GM18858 (cell line): ENCODE measurements at regions not wholly inside any gene's neighbourhood (a gene's known extent, or its start where the extent isn't known, plus 50 kb on each side); places are given as distances from the start of the nearest gene placed in this dataset.

ENCODE experiments used
- ATAC-seq: cut with Tn5 transposase; IDR thresholded peaks from one replicate; pipeline ENCODE4 v1.9.1; 2021; ENCODE audit not compliant: unreplicated experiment

DNA sequence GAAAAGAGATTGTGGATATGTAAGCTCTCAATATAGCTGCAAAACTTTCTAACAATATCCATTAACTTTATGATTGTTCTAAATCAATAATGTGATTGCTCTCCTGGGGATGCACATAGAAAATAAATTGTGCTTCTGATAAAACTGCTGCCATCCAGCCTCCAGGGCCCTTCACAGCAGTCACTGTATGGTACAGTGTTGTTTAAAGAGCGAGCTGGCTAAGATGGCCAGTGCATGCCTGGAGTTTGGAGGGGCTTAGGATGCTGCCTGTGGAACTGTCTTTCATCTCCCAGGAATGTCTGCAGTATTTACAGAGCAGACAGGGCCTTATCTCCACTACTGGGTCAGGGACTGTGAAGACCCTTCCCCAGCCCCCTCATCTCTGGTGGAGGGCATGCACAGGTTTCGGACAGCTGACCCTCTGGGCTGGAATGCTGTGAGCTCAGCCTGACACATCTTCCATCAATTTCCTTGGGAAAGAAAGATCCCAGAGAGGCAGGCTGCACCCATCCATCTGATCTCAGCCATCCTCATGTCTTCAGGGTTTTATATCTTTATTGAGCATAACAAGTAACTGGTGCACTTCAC lies 137.0 kb downstream of the PLPP3 start:
- ATAC-seq: no peak

DNA sequence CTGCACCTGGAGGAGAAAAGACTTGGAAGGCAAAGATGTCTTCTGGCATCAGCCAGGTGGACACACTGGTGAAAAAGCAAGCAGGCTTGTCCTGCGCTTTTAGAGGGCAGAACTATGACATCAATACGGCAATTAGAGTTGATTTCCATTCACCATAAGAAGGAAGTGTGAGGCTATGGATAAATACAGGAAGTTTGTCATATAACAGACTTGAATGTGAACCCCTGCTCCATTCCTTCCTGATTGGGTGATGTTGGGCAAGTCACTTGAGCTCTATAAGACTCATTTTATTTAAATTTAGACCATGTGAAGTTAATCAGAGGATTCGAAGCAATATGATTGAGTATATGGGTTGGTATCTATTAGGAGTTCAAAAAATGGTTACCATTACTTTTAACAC lies 137.8 kb downstream of the PLPP3 start:
- ATAC-seq: no peak

DNA sequence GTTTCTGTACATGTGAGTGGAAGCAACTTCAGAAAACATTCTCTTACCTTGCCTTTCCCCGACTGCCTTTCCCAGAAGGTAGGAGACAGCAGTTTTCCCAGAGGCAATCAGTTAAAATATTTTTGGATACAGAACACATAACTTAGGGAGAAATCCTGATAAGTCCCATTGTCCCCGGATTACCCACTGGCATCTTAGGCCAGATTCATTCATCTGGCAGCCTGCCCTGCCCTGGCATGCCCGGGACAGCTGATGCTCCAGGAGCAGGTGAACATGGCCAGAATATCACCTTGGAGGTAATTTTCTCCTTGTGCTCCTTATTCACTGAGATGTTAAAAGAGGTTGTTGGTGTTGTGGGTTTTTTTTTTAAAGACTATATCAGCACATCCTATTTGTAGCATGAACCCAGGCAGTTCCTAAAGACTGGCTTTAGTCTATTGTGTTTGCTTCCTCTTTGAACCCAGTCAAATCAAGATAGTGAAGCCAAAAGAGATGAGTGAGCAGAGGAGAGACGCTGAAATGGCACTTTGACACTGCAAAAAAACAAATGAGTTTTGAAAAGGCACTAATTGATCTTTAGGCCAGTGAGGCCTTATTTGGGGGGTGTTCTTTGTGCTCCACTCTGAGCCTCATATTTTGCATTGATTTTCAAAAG lies 139.6 kb downstream of the PLPP3 start:
- ATAC-seq: no peak

DNA sequence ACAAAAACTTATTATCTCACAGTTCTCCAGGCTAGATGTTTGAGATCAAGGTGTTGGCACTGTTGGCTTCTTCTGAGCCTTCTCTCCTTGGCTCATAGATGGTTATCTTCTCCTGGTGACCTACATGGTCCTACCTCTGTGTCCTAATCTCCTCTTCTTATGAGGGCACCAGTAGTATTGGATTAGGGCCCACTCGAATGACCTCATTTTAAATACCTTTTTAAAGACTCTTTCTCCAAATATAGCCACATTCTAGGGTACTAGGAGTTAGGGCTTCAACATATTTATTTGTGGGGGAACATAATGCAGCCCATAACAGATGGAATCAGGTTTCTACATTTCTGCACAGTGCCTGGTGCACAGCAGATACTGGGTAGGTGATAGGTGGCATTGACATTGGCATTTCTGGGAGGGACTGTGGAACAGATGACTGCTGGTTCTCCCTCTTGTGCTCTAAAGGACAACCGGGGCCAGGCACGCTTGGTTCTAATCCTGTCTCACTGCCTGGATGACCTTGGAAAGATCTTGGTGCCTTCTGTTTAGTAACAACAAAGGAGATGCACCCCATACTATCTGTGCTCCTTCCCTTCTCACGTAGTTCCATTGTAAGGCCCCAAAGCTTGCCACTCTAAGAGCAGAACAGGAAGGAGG lies 140.3 kb downstream of the PLPP3 start:
- ATAC-seq: no peak

DNA sequence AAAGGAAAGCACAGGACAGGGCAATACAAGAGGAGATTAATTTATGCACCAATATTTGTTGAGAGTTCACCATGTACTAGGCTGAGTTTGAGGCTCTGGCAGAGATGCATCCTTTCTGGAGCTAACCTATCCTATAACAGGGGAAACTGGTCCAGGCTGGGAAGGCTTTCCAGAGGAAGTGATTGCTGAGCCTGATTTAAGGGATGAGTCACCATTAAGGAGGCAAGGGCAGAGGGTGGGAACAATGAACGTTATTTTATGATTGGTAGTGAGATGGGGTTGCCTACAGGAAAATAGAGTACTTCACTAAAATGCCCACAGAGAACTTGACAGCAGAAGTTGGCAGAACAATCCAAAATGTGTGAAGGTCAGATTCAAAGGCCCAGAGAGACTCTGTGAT lies 141.4 kb downstream of the PLPP3 start:
- no peak for ATAC-seq

DNA sequence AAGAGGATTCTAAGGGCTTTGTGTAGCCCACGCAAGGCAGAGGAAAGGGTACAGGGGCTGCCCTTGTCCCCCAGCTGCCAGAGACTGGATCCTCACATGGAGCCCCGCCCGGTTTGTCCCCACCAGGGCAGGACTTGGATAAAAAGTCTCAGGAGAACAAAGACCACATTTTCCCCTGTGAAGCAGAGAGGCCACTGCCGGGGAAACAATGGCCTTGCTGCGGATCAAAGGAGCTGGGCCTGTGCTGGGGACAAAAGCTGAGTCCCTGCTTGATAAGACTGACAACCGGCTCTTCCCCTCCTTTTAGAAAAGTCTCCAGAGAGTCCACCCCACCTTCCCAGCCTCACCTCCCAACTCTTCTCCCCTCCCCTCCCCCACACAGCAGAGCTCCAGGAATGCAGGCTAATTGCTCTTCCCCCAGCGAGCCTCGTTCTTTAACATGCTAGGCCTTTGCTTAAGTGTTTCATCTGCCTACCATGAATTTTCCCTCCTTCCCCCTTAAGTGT lies 142.4 kb downstream of the PLPP3 start:
- no peak for ATAC-seq

DNA sequence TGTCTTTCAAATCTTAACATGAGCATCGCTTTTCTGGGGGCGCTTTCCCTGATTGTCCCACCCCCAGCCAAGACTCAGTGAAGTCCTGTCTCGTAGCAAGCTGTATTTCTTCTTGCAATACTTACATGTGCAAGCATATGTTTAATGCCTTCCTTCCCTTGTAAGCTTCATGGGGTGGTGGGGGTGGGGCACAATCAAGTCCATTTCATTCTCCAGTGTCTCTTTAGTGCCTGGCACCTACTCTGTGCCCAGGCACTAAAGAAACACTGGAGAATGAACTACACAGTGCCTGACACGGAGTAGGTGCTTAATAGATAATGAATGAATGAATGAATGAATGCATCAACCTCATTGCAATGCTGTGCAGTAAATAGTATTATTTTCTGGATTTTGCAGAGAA lies 143.1 kb downstream of the PLPP3 start:
- ATAC-seq: no peak

DNA sequence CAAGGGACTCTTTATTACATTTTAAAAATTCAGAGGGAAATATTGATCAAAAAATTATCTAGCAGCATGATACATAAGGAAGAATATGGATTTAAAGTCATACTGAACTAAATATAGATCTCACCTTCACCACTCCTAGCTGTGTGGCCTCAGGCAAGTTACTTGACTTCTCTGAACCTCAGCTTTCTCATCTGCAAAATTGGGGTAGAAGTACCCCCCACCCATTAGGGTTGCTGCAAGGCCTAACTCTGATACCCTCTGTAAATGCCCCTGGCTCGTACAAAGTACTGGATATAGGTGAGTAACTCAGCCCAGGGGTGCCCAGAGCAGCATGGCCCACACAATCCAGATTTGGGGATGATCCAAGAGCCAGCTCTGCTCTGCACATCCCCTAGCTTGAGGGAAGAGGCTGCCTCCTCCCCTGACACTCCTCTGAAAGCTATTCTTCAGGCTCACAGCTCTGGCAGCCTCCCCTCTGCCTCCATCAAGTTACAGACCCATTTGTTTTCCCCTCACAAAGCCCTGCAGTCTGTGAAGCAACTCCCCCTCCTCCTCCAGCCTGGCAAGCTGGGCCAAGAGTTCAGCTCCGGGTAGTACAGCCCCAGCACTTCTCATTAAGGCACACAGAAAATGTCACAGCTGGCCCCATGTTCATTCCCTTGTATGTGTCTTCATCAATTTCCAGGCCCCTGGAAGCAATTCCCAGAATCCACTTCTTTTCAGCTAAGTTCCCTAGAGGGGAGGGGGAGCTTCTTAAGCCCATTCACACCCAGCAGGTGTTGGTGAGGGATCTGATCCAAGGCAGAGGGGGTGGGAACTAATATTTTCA lies 143.7 kb downstream of the PLPP3 start:
- no peak for ATAC-seq

DNA sequence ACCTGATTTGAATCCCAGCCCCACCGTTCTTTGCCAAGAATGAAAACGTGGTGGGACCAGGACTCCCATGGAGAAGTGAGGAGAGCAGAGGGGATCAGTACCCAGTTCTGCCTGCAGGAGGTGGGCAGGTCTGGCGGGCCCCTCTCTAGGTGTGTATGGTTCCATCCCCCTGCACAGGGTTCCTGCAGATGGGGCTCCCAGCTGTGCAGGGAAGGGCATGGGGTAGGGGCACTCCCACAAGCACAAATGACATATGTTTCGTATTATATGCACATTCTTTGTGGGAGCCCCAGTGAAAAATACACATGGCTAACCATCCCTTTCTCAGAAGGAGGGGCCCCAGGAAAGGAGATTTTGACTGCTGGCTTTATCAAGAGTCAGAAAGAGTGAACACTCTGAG lies 144.6 kb downstream of the PLPP3 start:
- ATAC-seq: no peak

DNA sequence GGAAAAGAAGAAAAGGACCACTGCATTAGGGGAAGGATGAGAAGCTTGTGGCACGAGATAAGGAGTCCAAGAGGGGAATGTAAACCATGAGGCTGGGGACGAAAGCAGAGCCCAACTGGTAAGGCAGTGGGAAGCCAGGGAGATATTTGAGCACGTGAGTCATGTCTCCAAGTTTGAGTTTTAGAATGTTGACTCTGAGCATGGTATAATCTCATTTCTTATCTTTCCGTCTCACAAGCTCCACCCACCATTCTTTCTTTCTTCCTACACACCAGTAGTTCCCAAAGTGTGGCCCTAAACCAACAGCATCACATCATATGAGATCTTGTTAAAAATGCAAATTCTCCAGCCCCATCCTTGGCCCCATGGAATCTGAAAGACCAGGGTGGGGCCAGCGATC lies 145.3 kb downstream of the PLPP3 start:
- ATAC-seq: no peak

DNA sequence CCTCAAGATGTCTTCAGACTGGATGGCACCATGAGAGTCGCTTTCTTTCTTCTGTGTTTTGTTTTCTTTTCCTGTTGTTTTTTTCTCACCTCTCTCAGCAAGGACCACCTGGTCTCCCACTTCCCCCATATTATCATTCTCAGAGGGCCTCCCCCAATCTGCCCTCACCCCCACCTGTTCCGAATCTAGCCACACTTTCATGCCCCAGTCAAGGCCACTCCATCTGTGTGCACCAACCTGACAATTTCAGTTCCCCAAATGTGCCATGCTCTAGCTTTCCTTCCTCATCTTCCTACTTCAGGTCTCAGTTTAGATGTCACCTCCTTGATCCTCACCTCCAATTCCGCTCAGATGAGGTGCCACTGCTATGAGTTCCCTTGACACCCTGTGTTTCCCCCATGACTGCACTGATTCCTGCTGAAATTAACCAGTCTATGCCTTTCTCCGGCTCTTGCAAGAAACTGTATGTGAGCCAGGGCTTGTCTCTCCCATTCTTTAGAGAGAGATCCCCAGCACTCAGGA lies 146.2 kb downstream of the PLPP3 start:
- no peak for ATAC-seq

DNA sequence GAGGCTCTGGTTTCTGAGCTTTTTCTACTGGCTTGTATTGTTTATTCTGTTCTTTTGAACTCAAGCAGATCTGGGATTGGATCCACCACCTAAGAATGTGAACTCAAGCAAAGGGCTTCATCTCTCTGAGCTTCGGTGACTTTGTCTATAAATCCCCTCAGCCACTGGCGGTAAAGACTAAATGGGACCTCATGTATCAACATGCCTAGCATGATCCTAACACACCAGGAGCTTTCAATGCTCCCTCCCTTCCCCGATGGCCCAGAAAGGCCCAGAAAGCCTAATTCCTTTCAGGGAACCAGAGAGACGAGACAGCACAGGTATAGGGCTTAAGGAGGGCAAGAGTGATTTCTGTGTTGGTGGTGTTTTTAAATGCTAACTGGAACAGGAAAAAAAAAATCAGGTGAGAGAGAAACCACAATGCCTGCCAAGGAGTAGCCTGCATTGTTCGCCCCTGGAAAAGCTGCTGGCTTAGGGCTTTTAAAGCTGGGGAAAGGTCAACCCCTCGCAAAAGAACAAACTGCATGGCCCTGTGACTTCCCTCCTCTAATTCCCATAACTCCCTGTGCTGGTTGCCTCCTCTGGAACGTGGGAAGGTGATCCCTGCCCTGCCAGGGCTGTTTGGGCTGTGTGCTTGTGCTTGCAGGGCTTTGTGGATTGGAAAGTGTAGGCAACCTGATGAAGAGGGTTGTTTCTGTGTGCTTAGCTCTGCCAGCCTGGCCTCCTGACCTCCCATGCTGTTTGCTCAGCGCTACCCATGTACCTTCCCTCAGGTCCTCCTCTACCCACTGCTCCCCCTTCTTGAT lies 147.0 kb downstream of the PLPP3 start:
- ATAC-seq: no peak

DNA sequence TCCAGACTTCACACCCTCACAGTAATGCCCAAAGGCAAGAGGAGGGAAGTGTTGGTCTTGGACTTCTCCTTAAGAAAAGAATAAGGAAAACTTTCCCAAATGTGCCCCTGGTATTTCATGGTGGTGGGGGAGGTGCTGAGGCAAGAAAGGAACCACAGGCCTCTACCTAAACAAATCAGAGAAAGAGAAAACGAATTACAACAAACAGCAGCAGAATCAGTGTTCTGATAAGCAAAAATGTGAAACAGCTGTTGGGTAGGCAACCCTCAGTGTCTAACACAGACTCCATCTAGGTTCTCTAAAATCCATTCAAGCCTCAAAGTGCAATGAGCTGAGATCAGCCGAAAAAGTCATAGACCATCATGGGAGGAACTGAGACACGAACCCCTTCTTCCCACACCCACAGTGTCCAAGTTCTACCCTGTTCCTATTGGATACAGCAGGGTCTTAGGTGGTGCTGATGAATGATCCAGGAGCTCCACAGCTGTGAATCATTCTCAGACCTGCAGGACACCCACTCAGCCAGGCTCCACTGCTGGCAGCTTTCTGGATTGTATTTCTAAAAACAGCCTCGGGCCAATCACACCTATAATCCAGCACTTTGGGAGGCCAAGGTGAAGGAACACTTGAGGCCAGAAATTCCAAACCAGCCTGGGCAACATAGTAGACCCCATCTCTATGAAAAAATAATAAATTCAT lies 149.1 kb downstream of the PLPP3 start:
- no peak for ATAC-seq

DNA sequence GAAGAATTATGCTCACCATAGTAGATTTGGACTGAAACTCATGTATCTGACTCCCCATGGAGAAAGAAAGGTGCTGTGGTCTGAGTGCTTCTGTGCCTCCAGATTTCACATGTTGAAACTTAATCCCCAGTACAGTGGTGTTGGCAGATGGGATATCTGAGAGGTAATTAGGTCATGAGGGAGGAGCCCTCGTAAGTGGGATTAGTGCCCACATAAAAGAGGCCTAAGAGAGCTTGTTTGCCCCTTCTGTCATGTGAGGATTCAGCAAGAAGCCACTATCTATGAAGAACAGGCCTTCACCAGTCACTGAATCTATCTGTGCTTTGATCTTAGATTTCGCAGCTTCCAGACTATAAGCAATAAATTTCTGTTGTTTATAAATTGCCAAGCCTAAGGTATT lies 150.1 kb downstream of the PLPP3 start:
- ATAC-seq: no peak

DNA sequence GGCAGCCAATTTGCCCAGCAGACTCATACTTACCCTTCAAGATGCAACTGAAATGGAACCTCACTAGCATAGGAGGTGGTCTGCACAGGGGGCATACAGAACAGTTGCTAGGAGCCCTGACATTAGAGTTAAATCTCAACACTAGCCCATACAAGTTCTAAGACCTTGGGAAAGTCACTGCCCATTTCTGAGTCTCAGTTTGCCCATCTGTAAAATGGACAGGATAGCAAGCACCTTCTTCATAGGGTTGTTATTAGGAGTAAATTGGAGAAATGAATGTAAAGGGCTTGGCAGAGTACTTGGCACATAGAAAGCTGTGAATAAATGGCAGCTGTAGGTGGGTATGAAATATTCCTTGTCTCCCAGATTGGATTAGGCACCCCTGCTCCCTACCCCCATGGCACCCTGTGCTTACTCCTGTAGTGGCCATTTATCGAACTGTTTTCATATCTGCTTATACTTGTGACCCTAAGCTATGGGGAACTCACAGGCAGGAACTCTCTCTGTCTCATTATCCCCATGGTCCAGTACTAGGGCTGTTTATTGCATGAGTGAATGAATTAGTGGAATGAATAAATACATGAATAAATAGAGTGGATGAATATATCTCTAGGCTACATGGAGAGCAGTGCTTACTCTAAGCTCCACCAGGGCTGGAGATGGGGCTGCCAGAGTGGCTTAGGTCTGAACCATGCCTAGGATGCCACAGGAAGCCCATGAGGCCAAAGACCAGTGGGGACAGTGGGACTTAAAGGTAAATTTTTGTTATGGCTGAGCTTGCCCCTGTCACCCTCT lies 152.6 kb downstream of the PLPP3 start:
- no peak for ATAC-seq

DNA sequence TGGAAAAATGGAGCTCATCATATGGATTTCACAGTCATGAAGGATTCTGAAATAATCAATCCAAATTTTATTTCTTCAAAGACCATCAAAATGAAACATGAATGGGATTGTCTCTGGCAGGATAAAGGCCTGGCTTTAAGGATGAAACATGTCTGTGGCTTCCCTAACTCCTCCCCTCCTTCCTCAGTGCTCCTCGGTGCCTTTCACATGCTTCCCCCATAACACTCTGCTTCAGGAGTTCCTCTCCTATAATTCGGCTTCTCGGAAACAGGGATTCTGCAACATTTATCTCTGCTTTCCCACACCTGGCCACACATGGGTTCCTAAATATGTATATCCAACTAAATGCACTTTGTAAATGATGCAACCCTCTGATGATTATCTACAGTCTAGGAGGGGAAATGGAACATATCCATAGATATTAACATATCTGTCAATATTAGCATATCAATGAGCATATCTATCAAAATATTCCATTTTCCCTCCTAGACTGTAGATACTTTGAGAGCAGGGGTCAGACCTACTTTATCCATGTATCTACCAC lies 153.8 kb downstream of the PLPP3 start:
- ATAC-seq: no peak

DNA sequence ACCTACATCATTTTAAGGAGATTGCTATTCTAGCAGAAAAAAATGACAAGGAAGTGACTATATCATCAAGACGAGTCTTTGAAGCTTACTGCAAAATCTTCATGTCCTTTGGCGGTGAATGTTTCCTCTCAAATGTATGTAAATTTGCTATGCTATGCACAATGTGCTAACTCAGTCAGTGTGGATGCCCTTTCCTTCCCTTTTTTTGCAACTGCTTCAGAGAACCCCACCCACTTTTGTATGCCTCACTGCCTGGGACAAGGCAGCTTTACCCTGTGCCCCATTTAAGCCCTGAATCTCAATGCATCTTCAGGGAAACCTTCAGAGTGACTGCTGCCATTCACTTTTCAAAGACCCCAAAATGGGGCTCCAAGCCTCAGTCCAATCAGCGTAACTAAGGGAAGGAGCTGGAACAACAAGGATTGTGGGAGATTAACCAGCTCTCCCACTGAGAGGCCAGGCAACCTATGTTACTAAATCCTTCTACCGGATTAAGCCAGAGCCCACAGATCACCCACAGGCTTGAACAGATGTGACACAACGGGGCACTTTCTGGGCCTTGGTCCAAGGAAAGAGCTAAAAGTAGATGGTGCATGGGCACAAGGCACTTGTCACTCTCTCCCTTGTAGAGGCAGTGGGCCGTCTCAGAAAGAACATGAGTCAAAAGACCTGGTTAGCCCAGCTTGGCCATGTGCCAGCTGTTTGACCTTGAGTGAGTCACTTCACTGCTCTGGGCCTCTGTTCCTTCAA lies 154.4 kb downstream of the PLPP3 start:
- ATAC-seq: no peak

DNA sequence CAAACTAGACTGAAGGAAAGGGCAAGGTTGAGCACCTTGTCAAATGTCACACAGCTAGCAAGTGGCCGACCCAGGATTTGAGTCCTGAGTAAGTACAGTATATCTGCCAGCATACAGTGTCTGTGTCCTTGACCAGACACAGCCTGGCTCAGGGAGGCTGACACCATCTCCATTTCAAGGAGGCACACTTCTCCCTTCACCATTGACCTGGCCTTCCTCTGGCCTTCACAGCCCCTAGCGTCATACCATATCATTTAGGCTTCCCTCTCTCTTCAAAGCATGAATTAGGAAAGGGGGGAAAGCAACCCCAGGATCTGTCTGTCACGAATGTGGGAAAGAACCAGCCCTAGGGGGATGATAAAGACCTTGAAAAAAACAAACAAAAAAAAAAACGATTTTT lies 155.6 kb downstream of the PLPP3 start:
- no peak for ATAC-seq
